A673 (cell line): ENCODE measurements at regions not wholly inside any gene's neighbourhood (a gene's known extent, or its start where the extent isn't known, plus 50 kb on each side); places are given as distances from the start of the nearest gene placed in this dataset.

Experiments used
- BruUV-seq: library from RNA; stranded (reverse); fragments of 400-500 nt; replicated peaks from 2 replicates; lab custom pipeline; 2021; lab: Mats Ljungman, UMichigan
- CTCF ChIA-PET: fragments of 300-600 bp; sonication (Branson Sonifier 250); formaldehyde crosslinking; loops from one replicate; lab custom pipeline; 2022; ENCODE audit warnings: antibody characterized with exemption; lab: Charles Lee
- POLR2A ChIA-PET: fragments of 300-600 bp; sonication (Branson Sonifier 250); formaldehyde crosslinking; loops from one replicate; lab custom pipeline; 2022; ENCODE audit warnings: antibody characterized with exemption; ENCODE audit not compliant: low non-redundant PET; lab: Charles Lee
- DNase-seq: peaks from one replicate; pipeline ENCODE4 v3.0.0-alpha.2; 2015; ENCODE audit warnings: low spot score
- H3K27ac ChIP-seq: fragments of 200-600 bp; sonication (generic); 2 replicates; pipeline ENCODE4 v1.5.1; 2016; ENCODE audit warnings: mixed run types, low read depth, mild to moderate bottlenecking, mixed read lengths, antibody characterized with exemption, low read length; ENCODE audit not compliant: poor library complexity, severe bottlenecking
- H3K27me3 ChIP-seq: fragments of 200-600 bp; sonication (generic); replicated peaks from 2 replicates; pipeline ENCODE4 v1.6.1; 2017; ENCODE audit warnings: mixed run types, low read depth, mild to moderate bottlenecking, mixed read lengths, antibody characterized with exemption, low read length; ENCODE audit not compliant: insufficient read depth, poor library complexity
- H3K36me3 ChIP-seq: fragments of 200-600 bp; sonication (generic); 2 replicates; pipeline ENCODE4 v1.6.1; 2016; ENCODE audit warnings: mixed run types, mild to moderate bottlenecking, mixed read lengths, antibody characterized with exemption, low read length; ENCODE audit not compliant: insufficient read depth, poor library complexity, severe bottlenecking
- H3K4me1 ChIP-seq: fragments of 200-600 bp; sonication (generic); 2 replicates; pipeline ENCODE4 v1.6.1; 2017; ENCODE audit warnings: mixed run types, mild to moderate bottlenecking, mixed read lengths, antibody characterized with exemption, low read length; ENCODE audit not compliant: insufficient read depth, poor library complexity, severe bottlenecking
- H3K4me3 ChIP-seq: fragments of 200-600 bp; sonication (generic); 2 replicates; pipeline ENCODE4 v1.5.1; 2016; ENCODE audit warnings: low read depth, mixed run types, mild to moderate bottlenecking, mixed read lengths, low read length; ENCODE audit not compliant: poor library complexity, severe bottlenecking
- H3K9me3 ChIP-seq: fragments of 200-600 bp; sonication (generic); 2 replicates; pipeline ENCODE4 v1.6.1; 2016; ENCODE audit warnings: mixed run types, low read depth, mild to moderate bottlenecking, mixed read lengths, antibody characterized with exemption, low read length; ENCODE audit not compliant: poor library complexity, severe bottlenecking
- EZH2 ChIP-seq: fragments of 200-600 bp; sonication (generic); IDR thresholded peaks from 2 replicates; pipeline ENCODE4 v1.6.1; 2017; ENCODE audit warnings: borderline replicate concordance, low read depth, mild to moderate bottlenecking, mixed read lengths, antibody characterized with exemption, low read length; ENCODE audit not compliant: poor library complexity, severe bottlenecking
- intact Hi-C: fragments of 100-400 bp; cut with micrococcal nuclease; formaldehyde crosslinking; loops from one replicate; pipeline ENCODE4 v1.10.0; 2022; ENCODE audit not compliant: unreplicated experiment
- TF ChIP-seq, protein P1 (sequence below): fragments of 300-800, 200-600 bp; sonication (generic); conservative IDR thresholded peaks from 2 replicates; pipeline ENCODE4 v1.5.1; 2017; ENCODE audit warnings: low read depth, mild to moderate bottlenecking, antibody characterized with exemption, low read length, moderate library complexity, mixed read lengths

DNA sequence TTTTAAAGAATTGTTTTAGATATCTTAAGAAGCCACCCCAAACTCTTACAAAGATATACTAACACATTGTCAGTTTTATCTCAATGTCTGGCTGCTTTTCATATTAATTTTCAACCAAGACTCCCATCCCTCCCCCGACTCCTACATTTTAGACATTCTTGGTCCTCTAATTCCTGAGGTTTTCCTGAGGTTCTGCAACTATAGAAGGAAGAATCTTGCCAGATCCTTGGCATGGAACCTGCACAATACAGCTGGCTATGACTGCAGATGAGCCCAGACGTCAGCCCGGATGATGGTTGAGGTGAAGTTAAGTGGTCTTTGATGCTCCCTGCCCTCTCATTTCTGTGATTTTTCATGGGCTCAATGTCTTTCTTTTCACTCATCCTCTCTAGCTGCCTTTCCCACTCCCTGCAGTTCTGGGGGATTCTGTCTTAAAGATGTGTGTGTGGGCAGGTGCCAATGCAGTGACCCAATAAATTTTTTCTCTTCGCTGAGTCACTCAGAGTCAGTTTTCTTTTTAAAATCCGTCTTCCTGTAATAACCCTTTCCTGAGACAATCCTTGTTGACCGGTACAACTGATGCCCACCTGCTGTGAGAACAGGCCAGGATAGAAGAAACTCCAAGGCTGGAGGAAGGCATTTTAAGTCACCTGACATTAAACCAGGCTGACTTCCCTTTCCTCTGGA is 237.8 kb upstream of the GAS1 start:
- Histone ChIP-seq H3K36me3 (no peaks in the 10 kb centered on the region), H3K27ac (no peak overlapping the region), H3K9me3 (no peaks in the 10 kb centered on the region), H3K27me3 (no peaks in the 10 kb centered on the region), H3K4me3 (no peak overlapping the region), H3K4me1 (no peaks in the 10 kb centered on the region)
- no peak for TF ChIP-seq EZH2
- TF ChIP-seq, protein P1, sequence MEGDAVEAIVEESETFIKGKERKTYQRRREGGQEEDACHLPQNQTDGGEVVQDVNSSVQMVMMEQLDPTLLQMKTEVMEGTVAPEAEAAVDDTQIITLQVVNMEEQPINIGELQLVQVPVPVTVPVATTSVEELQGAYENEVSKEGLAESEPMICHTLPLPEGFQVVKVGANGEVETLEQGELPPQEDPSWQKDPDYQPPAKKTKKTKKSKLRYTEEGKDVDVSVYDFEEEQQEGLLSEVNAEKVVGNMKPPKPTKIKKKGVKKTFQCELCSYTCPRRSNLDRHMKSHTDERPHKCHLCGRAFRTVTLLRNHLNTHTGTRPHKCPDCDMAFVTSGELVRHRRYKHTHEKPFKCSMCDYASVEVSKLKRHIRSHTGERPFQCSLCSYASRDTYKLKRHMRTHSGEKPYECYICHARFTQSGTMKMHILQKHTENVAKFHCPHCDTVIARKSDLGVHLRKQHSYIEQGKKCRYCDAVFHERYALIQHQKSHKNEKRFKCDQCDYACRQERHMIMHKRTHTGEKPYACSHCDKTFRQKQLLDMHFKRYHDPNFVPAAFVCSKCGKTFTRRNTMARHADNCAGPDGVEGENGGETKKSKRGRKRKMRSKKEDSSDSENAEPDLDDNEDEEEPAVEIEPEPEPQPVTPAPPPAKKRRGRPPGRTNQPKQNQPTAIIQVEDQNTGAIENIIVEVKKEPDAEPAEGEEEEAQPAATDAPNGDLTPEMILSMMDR = no peak
- intact Hi-C loops = no loop called here
- ChIA-PET POLR2A (no interaction called here), CTCF (no interaction called here)
- no TSS peak for BruUV-seq
- DNase-seq = no peak

DNA sequence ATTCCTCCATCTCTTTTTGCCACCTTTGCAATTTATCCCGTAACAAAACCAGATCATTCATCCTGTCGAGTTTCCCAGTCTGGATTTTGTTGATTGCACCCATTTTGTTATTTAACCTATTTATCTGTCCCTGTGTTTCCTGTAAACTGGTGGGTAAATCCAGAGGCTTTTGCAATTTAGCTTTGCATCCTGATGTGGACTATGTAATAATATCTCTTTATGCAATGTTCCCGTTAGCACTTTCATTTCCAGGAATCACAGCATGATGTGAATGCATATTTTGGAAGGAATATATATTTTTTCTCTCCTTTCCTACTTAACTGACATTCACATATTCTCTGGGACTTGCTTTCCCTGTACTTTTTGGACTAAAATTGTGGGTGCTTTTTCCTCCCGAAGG is 240.3 kb upstream of the GAS1 start:
- POLR2A ChIA-PET = no interaction called here
- H3K9me3 ChIP-seq = no peaks in the 10 kb centered on the region
- BruUV-seq = no TSS peak
- H3K4me3 ChIP-seq = no peak overlapping the region
- H3K36me3 ChIP-seq = no peaks in the 10 kb centered on the region
- CTCF ChIA-PET = no interaction called here
- H3K27ac ChIP-seq = no peak overlapping the region
- no peak for DNase-seq
- H3K27me3 ChIP-seq = no peaks in the 10 kb centered on the region
- intact Hi-C loops = no loop called here
- TF ChIP-seq EZH2 = no peak
- TF ChIP-seq, protein P1 = no peak
- no peaks in the 10 kb centered on the region for H3K4me1 ChIP-seq

DNA sequence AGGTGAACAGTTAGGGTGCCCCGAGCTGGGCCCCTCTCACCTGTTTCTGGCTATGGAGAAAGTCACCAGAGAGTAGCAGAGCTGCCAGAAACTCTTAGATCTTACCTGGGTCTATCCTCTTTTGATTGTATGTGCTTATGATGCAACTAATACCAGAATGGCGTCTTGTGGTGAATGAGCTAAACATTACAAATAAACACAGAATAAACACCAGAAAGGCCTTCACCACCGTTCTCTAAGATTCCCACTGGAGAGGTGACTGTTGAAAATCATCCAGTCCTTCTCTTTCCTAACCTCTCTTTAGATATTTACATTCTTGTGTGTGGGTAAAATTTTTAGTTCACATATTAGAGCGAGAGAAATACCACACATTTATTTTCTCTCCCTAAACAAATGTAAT is 241.7 kb upstream of the GAS1 start:
- BruUV-seq = no TSS peak

More for the DNA sequence above, 241.7 kb upstream of the GAS1 start:
- Histone ChIP-seq H3K27me3 (no peaks in the 10 kb centered on the region), H3K9me3 (no peaks in the 10 kb centered on the region), H3K4me1 (no peaks in the 10 kb centered on the region), H3K4me3 (no peak overlapping the region), H3K36me3 (no peaks in the 10 kb centered on the region), H3K27ac (no peak overlapping the region)
- POLR2A ChIA-PET = no interaction called here
- intact Hi-C loops = no loop called here
- DNase-seq = no peak
- CTCF ChIA-PET = no interaction called here
- TF ChIP-seq, protein P1 = no peak
- no peak for TF ChIP-seq EZH2
